ENCODE measurements at regions not wholly inside any gene's neighbourhood (a gene's known extent, or its start where the extent isn't known, plus 50 kb on each side); places are given as distances from the start of the nearest gene placed in this dataset.

GRCh38 chr14:56522403-56522802, 57.2 kb upstream of the TMEM260 start:
- no peak for TF ChIP-seq CTCF (IDR thresholded peaks at IDR 0.05)
- no peak overlapping the region for H3K27ac Mint-ChIP-seq

GRCh38 chr14:56524971-56525677, 54.5 kb upstream of the TMEM260 start:
- H3K9me3 Mint-ChIP-seq: peaks cover 0 to 9% (median 3%) of the 10 kb centered on the region in 7 donors
- no peaks in the 10 kb centered on the region for H3K4me1 ChIP-seq (ENCODE audit: control insufficient read depth in 1 of 2, insufficient read depth in 2 of 2, low read length in 2 of 2)
- H4K20me1 ChIP-seq (ENCODE audit: insufficient read depth, low read length): no peaks in the 10 kb centered on the region
- H3K36me3 Mint-ChIP-seq: no peaks in the 10 kb centered on the region
- intact Hi-C loops (cut with micrococcal nuclease): no loop called here
- WGBS (ENCODE audit: insufficient coverage): 80% methylated on average over 1 of the region's 3 CpGs
- no peak for TF ChIP-seq CTCF (IDR thresholded peaks at IDR 0.05)
- H3K4me1 Mint-ChIP-seq: no peaks in the 10 kb centered on the region
- no peak overlapping the region for H3K4me3 ChIP-seq (replicated peaks in 1 of 3; ENCODE audit: low read depth in 2 of 3, low read length in 3 of 3)
- H3K4me2 ChIP-seq (replicated peaks; ENCODE audit: extremely low read depth, low read length, poor library complexity, severe bottlenecking): no peak overlapping the region
- no peak overlapping the region for H2AFZ ChIP-seq (ENCODE audit: insufficient read depth, low read depth, low read length, poor library complexity, severe bottlenecking)
- H3K27me3 ChIP-seq (ENCODE audit: control insufficient read depth in 2 of 2, insufficient read depth in 2 of 2, low read length in 2 of 2): peaks cover 0 to 2% of the 10 kb centered on the region in 2 donors
- no peaks in the 10 kb centered on the region for H3K9me3 ChIP-seq (replicated peaks in 1 of 2; ENCODE audit: control insufficient read depth in 1 of 2, insufficient read depth in 1 of 2, low read length in 2 of 2)
- H3K79me2 ChIP-seq (ENCODE audit: insufficient read depth, low read length): no peaks in the 10 kb centered on the region
- DNase-seq: no peak
- H3K27ac Mint-ChIP-seq: no peak overlapping the region
- H3K9ac ChIP-seq (ENCODE audit: insufficient read depth, low read length, poor library complexity, severe bottlenecking): no peak overlapping the region
- H3K27me3 Mint-ChIP-seq (ENCODE audit: low read depth in 3 of 3): peaks cover 3 to 9% (median 6%) of the 10 kb centered on the region in 3 donors
- no peak overlapping the region for H3K4me3 Mint-ChIP-seq
- H3K36me3 ChIP-seq (replicated peaks in 1 of 2; ENCODE audit: control insufficient read depth in 1 of 2, insufficient read depth in 2 of 2, low read length in 2 of 2): no peaks in the 10 kb centered on the region
- no peak overlapping the region for H3K27ac ChIP-seq (ENCODE audit: low read depth in 1 of 2, low read length in 2 of 2)

More at GRCh38 chr14:56522403-56522802, 57.2 kb upstream of the TMEM260 start:
- H3K27me3 ChIP-seq (ENCODE audit: control insufficient read depth in 2 of 2, insufficient read depth in 2 of 2, low read length in 2 of 2): peaks cover 0 to 2% of the 10 kb centered on the region in 2 donors
- H3K9me3 Mint-ChIP-seq: peaks cover 0 to 9% (median 3%) of the 10 kb centered on the region in 7 donors
- H3K36me3 ChIP-seq (replicated peaks in 1 of 2; ENCODE audit: control insufficient read depth in 1 of 2, insufficient read depth in 2 of 2, low read length in 2 of 2): no peaks in the 10 kb centered on the region
- peaks cover 3 to 11% (median 6%) of the 10 kb centered on the region in 3 donors for H3K27me3 Mint-ChIP-seq (ENCODE audit: low read depth in 3 of 3)
- no peaks in the 10 kb centered on the region for H3K36me3 Mint-ChIP-seq
- no peak overlapping the region for H3K4me2 ChIP-seq (replicated peaks; ENCODE audit: extremely low read depth, low read length, poor library complexity, severe bottlenecking)
- H2AFZ ChIP-seq (ENCODE audit: insufficient read depth, low read depth, low read length, poor library complexity, severe bottlenecking): no peak overlapping the region
- H3K4me1 Mint-ChIP-seq: no peaks in the 10 kb centered on the region
- H3K4me3 ChIP-seq (replicated peaks in 1 of 3; ENCODE audit: low read depth in 2 of 3, low read length in 3 of 3): no peak overlapping the region
- H3K79me2 ChIP-seq (ENCODE audit: insufficient read depth, low read length): no peaks in the 10 kb centered on the region
- no peaks in the 10 kb centered on the region for H3K9me3 ChIP-seq (replicated peaks in 1 of 2; ENCODE audit: control insufficient read depth in 1 of 2, insufficient read depth in 1 of 2, low read length in 2 of 2)
- no peaks in the 10 kb centered on the region for H4K20me1 ChIP-seq (ENCODE audit: insufficient read depth, low read length)
- no peak overlapping the region for H3K27ac ChIP-seq (ENCODE audit: low read depth in 1 of 2, low read length in 2 of 2)
- DNase-seq: no peak
- intact Hi-C loops (cut with micrococcal nuclease): no loop called here
- H3K4me1 ChIP-seq (ENCODE audit: control insufficient read depth in 1 of 2, insufficient read depth in 2 of 2, low read length in 2 of 2): no peaks in the 10 kb centered on the region
- H3K9ac ChIP-seq (ENCODE audit: insufficient read depth, low read length, poor library complexity, severe bottlenecking): no peak overlapping the region
- H3K4me3 Mint-ChIP-seq: no peak overlapping the region

Measured in CD14-positive monocyte (primary cell).